ENCODE measurements at regions not wholly inside any gene's neighbourhood (a gene's known extent, or its start where the extent isn't known, plus 50 kb on each side); places are given as distances from the start of the nearest gene placed in this dataset.

GRCh38 chr5:126370796-126371718 is 52.2 kb upstream of the GRAMD2B start (continued):
- TF ChIP-seq YY1 (IDR thresholded peaks at IDR 0.05; ENCODE audit: insufficient read depth, insufficient replicate concordance, low read depth, low read length) (peak; percentile 44), SRY (CRISPR knock-in tag; IDR thresholded peaks at IDR 0.05) (no peak), TOPORS (CRISPR knock-in tag; IDR thresholded peaks at IDR 0.05) (0 out of 2 replicates have a peak, but pooled peaks have one; percentile 44), ETV6 (CRISPR knock-in tag; conservative IDR thresholded peaks at IDR 0.05) (no peak), THAP11 (CRISPR knock-in tag; IDR thresholded peaks at IDR 0.05) (no peak), ZBTB33 (CRISPR knock-in tag; IDR thresholded peaks at IDR 0.05) (no peak), EED (CRISPR knock-in tag; IDR thresholded peaks at IDR 0.05) (no peak), TFDP2 (CRISPR knock-in tag; IDR thresholded peaks at IDR 0.05) (no peak), ATF6 (CRISPR knock-in tag; conservative IDR thresholded peaks at IDR 0.05) (no peak), ZNF230 (CRISPR knock-in tag; IDR thresholded peaks at IDR 0.05) (0 out of 2 replicates have a peak, but pooled peaks have one; percentile 57), ZNF749 (CRISPR knock-in tag; IDR thresholded peaks at IDR 0.05; ENCODE audit: borderline replicate concordance) (no peak), KMT2A (CRISPR knock-in tag; IDR thresholded peaks at IDR 0.05) (peak; percentile 54; the same call in 1 of the 2 replicates), ZNF775 (CRISPR knock-in tag; IDR thresholded peaks at IDR 0.05; ENCODE audit: borderline replicate concordance) (no peak), ZNF678 (CRISPR knock-in tag; IDR thresholded peaks at IDR 0.05) (no peak), ESRRA (CRISPR knock-in tag; IDR thresholded peaks at IDR 0.05; ENCODE audit: low read depth) (0 out of 2 replicates have a peak, but pooled peaks have one; percentile 29), ZNF772 (CRISPR knock-in tag; IDR thresholded peaks at IDR 0.05) (0 out of 2 replicates have a peak, but pooled peaks have one; percentile 26), FOXJ3 (CRISPR knock-in tag; IDR thresholded peaks at IDR 0.05; ENCODE audit: borderline replicate concordance) (no peak), ZNF619 (CRISPR knock-in tag; IDR thresholded peaks at IDR 0.05) (0 out of 2 replicates have a peak, but pooled peaks have one; percentile 68), MEIS1 (CRISPR knock-in tag; IDR thresholded peaks at IDR 0.05; ENCODE audit: borderline replicate concordance) (peak; percentile 51; the same call in 1 of the 2 replicates), THYN1 (CRISPR knock-in tag; IDR thresholded peaks at IDR 0.05; ENCODE audit: borderline replicate concordance, low read depth) (0 out of 2 replicates have a peak, but pooled peaks have one; percentile 42), ZFYVE20 (CRISPR knock-in tag; IDR thresholded peaks at IDR 0.05; ENCODE audit: borderline replicate concordance, low read depth) (no peak), ZNF691 (CRISPR knock-in tag; IDR thresholded peaks at IDR 0.05; ENCODE audit: borderline replicate concordance, low read depth) (no peak), SNAPC5 (CRISPR knock-in tag; IDR thresholded peaks at IDR 0.05; ENCODE audit: borderline replicate concordance) (no peak)

Measured in HepG2 (cell line).